GM19351 (cell line): ENCODE measurements at regions not wholly inside any gene's neighbourhood (a gene's known extent, or its start where the extent isn't known, plus 50 kb on each side); places are given as distances from the start of the nearest gene placed in this dataset.

ENCODE experiments used
- ATAC-seq: cut with Tn5 transposase; IDR thresholded peaks from one replicate; pipeline ENCODE4 v1.9.1; 2021; ENCODE audit warnings: mild to moderate bottlenecking, moderate library complexity; ENCODE audit not compliant: unreplicated experiment

DNA sequence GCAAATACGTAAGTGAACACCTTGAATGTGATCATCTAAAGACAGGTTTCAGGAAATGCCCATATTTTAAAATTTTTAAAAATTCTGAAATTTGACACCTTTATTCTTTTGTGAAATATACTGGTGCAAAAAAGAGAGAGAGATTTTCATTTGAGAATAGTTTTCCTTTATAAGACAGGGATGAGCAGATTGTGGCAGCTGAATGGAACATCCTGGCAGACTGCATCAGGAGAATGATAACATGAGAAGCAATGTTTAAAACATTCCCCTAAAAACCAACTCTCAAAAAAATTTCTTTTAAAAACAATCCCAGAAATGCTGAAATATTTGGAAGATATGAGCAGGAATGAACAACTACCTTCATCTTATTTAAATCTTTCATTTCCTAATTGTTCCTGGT, 744.8 kb upstream of the ID2 start:
- ATAC-seq: no peak

DNA sequence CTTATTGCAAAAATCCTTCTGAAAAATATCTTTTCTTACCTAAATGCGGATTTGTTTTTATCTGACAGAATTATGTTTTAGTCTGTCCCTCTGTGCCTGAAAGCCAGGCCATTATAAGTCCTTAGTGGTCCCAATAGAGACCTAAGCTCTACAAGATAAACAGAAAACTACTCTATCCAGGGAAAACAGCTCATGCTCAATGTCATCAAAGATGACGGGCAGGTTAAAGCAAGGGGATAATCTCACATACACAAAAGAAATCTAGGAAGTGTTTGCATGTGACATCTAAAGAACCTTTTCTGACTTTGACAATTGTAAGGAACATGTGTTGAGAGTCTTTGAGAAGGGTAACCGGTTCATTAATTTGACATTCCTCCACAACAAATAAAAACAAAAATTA, 741.1 kb upstream of the ID2 start:
- ATAC-seq: no peak

DNA sequence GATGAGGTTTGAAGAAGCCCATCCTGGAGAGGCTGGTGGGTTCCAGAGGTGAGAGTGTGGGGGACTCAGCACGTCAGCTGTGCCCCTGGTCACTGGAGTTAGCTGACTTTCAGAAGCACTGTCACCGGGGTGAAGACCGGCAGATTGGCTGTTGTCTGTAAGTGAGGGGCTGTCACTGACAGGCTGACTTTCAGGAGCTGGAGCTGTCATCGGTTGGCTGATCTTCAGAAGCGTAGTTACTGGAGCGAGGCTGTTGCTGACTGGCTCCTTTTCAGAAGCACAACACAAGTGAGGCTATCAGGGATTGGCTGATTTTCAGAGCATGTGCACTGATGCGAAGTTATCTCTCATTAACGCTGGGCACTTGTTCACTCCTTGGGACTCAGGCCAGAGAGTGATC, 738.4 kb upstream of the ID2 start:
- no peak for ATAC-seq

DNA sequence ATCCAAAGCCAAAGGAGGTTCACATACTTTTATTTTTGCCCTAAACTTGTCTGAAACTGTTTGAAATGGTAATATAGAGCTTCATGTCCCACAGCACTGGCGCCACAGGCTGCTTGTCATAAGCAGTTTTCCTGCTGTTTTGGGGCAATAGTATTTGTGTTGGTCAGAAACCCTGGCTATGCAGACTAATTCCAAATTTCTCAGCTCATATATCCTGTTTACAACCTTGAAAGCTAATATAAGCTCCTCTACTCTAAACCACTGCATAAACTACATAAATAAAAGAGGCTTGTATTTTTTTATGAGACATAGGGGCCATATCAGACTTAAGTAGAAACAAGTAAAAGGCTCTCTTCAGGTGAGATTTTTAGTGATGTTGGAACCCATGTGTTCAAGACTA, 736.8 kb upstream of the ID2 start:
- no peak for ATAC-seq

DNA sequence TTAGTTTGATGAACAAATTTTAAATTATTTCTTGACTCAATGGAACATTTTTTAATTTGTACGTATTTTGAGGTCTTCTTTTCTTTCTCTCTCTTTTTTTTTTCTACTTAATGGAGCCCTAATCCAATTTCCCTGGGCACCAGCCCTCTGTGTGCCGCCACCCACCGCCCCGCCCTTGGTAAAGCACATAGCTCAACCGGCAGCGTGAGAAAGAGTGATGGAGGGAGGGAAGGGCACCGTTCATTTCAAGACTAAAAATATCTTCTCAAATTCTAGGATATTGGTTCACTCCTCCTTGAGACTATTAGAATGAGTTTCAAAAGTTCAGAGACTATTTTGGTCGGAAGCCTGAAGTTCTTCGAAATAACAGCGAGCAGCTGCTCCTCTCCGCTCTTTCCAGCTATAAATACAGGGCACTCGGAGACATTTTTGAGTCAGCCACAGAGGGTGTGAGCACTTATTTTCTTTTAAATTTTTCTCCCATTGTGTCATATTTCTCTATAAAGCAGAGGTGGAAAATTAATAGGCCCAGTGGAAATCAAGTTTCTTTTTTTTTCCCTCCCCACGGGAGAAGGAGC, 731.7 kb upstream of the ID2 start:
- ATAC-seq: no peak

DNA sequence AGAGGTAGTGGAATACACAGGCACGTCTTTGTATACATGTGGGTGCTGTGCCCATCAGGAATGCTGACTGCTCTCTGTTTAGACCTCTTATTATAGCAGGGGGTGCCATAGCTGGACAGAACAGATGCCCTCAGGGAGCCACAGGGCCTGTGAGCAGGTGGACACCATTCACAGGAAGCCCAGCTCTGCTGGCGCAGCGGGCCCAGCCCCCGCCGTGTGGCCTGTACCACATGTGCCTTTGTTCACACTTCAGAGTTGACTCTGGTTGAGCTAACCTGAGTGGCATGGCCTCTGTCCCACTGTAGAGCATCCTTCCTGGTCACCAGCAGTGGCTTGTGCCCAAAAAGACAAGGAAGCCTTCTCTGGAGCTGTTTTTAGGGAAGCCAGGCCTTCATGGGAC, 730.9 kb upstream of the ID2 start:
- no peak for ATAC-seq

DNA sequence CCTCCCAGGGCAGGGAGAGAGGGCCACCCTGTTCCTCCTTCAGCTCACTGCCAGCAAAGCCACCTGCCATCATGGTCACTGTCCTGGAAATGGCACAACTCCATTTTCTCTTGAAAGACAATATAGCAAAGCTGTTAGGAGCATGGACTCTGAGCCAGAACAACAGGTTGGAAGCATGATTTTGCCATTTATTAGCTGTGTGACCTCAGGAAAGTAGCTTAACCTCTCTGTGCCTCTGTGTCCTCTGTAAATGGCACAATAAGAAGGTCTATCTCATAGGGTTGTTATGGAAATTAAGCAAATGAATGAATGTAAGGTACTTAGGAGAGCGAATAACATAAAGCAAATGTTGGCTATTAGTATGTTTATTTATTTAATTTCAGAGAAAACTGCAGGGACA, 730.4 kb upstream of the ID2 start:
- no peak for ATAC-seq

DNA sequence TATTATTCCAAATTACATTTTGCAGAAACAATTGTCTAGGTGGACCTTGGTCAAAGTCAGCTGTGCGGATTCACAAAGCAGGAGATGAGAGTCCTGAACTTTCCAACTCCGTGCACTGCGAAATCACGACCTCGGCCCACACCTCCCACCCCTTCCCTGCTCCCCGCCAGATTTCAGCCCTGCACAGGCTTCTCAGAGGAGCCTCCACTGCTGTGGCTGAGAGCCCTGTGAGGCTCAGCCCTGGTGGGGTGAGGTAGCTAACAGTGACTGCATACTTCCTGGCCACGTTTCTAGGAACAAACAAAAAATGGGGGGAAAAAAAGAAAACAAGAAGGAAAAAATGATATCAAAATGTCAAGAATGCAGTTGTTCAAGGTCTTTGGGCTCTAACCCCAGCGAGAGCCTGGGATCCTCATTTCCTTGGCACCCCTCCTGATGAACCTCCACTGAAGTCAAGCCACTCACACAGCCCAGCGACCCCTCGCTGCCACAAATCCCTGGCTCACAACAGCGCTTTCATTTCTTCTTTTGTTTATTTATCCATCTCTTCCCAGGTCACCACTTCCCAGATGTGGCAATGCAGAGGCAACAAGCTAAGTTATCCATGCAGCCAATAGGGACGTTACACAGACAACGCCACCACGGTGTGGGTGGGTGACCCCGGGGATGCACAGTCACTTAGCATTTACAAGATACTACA, 729.7 kb upstream of the ID2 start:
- ATAC-seq: no peak

DNA sequence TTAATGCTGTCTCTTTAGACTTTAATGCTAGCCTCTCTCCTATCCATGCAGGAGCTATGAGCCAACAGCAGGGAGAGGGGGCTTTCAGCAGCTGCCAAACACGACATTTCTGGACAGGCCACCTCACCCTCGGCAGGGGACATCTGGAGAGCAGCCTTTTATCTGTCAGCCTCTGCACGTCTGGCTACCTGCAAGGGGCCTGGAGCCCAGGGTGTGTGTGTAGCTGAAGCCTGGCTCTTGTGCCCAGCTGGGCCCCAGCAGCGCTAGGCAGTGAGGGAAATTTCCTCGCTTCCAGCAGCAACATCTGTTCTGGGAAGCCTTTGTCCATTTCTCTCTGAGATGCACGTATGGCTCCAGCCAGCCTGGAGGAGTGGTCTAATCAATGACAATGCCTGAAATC, 728.7 kb upstream of the ID2 start:
- no peak for ATAC-seq

DNA sequence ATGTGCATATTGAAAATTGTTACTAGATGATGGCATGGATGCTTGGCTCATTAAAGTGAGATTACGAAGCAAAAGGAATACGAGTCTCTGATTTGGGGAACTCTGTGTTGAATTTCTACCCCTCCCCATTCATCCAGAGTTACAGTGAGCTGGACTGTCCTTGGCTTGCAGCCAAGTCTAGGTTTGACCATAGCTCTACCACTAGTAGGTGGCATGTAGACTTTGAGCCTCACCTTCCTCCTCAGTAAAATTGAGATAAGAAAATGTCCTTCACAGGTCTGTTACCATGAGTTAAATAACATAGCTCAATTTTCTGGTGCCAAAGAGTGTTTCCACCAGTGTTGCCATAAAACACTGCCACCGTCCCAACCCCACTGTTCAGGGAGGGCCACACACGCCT, 727.6 kb upstream of the ID2 start:
- ATAC-seq: no peak

DNA sequence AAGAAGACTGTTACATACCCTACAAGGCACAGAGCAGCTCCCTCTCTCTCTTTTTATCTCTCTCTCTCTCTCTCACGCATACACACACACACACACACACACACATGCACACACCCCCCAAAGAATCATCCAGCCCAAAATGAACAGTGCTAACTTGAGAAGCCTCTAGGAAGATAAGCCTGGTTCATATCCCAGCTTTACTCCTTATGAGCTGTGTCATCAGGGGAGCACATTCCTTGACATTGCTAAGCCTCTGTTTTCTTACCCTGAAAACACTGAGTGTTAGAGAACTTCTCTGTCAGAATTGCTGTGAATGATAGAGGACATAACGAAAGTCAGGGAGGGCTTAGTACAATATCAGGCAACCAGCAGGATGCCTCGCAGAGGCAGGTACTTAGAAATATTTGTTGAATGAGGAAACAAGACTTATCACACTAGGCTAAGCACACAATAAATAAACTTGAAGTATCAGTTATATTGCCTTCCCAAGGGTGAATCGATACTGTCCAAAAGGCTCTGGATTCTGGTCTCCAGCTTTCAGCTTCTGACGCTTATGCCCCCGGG, 725.6 kb upstream of the ID2 start:
- no peak for ATAC-seq

DNA sequence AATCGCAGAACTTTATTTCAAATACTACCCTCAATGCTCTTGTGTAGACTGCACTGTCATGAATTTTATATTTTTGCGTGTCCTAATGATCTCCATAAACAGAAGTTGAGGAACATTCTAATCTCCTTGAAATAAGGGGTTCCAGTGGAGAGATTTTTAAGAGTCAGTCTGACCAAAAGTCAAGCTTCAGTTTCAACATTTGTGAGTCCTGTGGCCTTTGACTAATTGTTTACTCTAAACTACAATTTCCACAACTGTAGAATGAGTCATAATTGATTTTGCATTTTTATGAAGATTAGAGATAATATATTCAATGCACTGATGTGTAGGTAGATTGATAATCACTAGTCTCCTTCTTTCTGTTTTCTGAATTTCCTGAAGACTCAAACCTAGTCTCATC, 720.3 kb upstream of the ID2 start:
- no peak for ATAC-seq

DNA sequence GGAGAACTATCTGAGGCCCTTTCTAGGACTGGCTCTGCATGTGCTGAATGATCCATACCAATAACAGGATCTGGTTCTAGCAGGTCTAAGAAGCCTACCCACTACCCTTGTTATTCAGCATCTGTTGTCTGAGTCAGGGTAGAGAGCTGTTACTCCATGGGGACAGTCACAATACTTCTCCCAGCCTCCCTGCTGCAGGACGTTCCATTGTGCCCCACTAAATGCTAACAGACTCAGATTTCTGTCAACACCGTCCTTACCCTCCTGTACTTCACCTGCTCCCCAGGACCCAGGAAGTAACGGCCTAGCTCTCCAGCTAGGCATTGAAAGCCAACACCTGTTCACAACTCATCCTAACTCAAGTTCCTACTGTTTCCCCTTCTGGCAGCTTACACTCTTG, 719.7 kb upstream of the ID2 start:
- no peak for ATAC-seq

DNA sequence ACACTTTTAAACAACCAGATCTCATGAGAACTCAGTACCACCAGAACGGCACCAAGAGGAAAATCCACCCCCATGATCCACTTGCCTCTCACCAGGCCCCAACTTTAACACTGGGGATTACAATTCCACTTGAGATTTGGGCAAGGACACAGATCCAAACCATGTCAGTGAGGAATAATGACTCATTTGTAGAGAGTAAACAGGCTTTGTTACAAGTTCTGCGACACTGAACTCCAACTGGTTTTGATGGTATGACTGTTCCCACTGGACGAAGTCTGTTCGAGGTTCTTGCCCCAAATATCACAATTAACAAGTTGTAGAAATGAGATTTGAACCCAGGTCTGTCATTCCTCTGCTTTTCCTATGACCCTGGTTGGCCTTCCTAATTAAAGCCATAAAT, 718.1 kb upstream of the ID2 start:
- ATAC-seq: no peak

DNA sequence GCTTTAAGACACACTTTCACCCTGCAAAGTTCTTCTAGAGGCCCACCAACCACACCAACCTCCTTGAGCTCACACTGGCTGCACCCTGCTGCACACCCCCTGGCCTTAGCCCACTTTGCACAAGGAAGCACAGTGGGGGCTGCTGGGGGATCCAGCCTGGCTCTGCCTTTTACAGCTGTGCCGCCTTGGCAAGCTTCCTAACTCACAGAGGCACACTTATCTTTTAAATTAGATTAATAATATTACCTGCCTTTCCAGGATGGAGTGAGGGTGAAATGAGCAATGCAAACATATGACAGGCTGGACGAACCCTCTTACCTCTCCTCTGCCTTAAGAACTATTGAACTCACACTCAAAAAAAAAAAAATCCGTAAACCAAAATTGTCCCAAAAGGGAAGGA, 715.8 kb upstream of the ID2 start:
- ATAC-seq: no peak

DNA sequence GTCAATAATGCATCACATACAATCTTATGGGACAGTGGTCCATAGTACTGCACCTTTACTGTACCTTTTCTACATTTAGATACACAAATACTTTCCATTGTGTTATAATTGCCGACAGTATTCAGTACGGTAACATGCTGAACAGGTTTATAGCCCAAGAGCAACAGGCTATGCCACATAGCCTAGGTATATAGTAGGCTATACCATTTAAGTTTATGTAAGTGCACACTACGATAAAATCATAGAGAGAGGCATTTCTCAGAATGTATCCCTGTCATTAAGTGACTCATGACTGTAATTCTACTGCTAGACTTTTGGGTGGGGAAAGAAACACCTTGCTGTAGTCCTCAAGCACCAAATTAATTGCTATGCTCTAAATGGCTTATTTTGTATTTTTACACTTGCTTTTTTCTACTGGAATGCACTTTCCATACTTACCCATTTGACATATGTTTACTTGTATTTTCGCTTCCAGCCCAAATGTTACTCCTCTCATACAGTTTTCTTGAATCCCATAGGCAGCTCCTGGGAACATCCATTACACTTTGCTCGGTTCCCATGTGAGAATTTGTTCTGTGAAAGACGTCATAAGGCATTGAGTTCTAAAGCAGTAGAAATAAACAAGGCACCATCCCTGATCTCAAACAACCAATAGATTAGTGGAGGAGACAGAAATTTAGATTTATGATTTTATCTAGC, 714.0 kb upstream of the ID2 start:
- ATAC-seq: no peak

DNA sequence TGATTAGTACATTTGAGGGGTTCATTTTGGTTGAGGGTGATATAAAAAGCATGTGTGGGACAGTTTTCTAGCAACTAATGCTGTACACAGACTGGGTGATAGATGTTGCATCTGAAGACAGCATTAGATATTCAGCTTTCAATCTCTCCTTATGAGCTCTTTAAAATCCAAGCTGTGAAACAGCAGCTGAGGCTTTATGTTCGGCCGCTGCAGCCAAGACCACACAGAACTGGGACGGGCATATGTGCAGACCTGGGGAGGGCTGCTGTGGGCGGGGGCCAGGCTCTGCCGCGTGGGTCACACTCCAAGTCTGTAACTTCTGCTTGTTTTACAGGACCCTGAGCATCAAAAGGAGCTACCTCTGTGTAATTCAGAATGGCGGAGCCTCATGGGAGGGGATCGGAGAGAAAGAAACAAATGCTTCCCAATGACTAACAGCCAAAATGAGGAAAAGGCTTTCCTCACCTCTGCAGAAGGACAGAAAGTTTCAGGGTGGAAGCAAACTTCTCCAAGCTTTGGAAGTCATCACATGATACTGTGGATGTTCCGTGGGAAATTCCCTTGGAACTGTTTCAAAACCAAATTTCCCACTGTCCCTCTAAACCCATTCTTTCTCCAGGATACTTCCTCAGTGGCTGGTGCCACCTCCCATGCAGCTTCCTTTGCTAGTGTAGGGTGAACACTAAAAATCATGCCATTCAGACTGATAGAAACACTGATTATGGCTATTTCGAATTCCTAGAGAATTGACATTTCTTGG, 711.9 kb upstream of the ID2 start:
- no peak for ATAC-seq

DNA sequence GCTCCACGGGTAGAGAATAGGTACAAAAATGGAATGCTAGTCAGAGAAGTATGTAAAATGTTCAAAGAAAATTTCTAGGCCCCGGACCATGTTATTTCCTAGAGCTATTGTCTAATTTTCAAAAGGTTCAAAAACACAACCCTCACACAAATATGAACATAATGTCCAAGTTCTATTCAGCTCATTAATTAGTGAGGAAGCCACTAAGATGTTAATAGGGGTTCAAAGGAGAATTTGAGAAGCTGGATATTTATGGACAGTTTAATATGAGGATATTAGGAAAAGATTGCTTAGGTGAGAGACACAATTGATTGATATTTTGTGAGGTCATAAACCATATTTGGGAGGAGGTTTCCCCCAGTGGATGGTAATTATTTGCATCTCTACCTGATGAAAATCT, 710.6 kb upstream of the ID2 start:
- ATAC-seq: no peak

DNA sequence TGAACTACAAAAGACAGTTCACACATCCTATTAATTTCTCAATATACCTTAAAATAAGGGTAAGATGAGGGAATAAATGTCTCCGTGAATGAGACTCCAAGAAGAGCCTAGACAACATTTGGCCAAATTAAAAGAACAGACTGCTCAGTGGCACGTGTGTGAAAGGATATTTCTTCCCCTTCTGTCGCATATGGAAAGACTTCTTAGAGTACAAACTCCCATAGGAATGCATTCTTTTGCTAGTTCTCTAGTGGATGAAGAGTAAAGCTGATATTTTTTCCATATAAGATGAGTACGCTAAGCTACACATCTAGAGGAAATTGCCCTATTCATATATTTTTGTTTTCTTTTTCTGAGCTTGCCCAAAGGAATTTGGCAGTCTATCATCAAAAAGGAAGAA, 710.0 kb upstream of the ID2 start:
- ATAC-seq: no peak

DNA sequence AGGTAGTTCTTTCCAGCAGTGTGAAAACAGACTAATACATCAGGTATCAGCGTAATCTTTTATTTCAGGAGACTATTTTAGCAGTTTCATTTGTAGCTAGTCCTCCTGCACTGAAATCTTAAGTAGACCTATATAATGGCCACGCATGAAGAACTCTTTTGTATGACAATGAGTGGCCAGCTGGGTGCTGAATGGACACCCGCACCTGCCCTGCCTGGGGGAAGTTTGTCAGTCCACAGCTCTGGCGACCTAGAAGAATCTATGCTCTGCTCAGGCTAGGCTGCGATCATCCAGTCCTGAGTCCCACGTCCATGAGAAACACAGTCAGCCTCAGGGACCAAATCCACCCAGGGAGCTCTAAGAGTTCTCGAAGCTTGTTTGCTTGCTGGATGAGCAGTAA, 709.2 kb upstream of the ID2 start:
- no peak for ATAC-seq

DNA sequence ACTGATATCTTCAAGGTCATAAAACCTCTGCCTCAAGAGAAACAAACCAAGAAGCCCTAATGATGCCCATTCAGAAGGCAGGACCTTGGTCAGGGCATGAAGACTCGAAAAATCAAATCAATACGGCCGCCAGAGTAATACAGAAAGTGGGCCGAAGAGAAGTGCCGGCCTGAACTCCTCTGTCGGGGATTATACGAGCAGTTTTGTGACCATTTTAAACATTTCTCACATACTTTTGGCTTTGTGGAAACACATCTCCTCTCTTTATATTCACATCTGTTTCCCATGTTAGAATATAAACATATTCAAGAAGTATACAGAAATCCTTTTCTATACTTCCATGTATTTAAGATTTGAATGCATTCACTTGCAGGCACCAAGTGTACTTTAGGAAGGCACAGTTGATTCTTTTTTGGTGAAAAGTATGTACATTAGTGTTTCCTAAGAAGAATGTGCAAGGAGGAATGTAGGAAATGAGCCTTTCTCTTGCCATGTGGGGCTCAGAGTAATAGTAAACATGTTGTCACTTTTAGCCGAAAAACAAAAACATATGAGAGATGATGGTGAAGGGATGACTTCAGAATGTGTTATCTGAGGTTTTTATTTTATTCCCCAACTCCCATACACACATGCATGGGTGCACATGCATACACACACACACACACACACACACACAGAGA, 707.9 kb upstream of the ID2 start:
- ATAC-seq: no peak
